Astrocyte (in vitro differentiated cells and primary cell): ENCODE measurements at regions not wholly inside any gene's neighbourhood (a gene's known extent, or its start where the extent isn't known, plus 50 kb on each side); places are given as distances from the start of the nearest gene placed in this dataset.

Source experiments
- EZH2 ChIP-seq: IDR thresholded peaks from 2 replicates; pipeline ENCODE4 v1.6.1; 2012; ENCODE audit warnings: mild to moderate bottlenecking, low read length, inconsistent platforms; ENCODE audit not compliant: insufficient read depth
- TF ChIP-seq, protein P1 (sequence below): IDR thresholded peaks from 2 replicates; pipeline ENCODE4 v1.5.1; 2011; ENCODE audit warnings: low read depth, mild to moderate bottlenecking, inconsistent platforms, low read length, moderate library complexity; ENCODE audit not compliant: insufficient read depth

- TF ChIP-seq, protein P1, sequence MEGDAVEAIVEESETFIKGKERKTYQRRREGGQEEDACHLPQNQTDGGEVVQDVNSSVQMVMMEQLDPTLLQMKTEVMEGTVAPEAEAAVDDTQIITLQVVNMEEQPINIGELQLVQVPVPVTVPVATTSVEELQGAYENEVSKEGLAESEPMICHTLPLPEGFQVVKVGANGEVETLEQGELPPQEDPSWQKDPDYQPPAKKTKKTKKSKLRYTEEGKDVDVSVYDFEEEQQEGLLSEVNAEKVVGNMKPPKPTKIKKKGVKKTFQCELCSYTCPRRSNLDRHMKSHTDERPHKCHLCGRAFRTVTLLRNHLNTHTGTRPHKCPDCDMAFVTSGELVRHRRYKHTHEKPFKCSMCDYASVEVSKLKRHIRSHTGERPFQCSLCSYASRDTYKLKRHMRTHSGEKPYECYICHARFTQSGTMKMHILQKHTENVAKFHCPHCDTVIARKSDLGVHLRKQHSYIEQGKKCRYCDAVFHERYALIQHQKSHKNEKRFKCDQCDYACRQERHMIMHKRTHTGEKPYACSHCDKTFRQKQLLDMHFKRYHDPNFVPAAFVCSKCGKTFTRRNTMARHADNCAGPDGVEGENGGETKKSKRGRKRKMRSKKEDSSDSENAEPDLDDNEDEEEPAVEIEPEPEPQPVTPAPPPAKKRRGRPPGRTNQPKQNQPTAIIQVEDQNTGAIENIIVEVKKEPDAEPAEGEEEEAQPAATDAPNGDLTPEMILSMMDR: no peak
- TF ChIP-seq EZH2: no peak
Observed at GRCh38 chr5:30098940-30099339, 1094.5 kb upstream of the CDH6 start.
